Astrocyte (in vitro differentiated cells and primary cell): ENCODE measurements at regions not wholly inside any gene's neighbourhood (a gene's known extent, or its start where the extent isn't known, plus 50 kb on each side); places are given as distances from the start of the nearest gene placed in this dataset.

Experiments
- DNase-seq: peaks from one replicate; pipeline ENCODE4 v3.0.0-alpha.2; 2010; ENCODE audit warnings: low read depth
- FAIRE-seq: peaks from 2 replicates; lab custom pipeline; 2011; peaks lifted over from hg19 to GRCh38; lab: Jason Lieb, UNC
- H2AFZ ChIP-seq: 2 replicates; pipeline ENCODE4 v1.6.0; 2012; ENCODE audit warnings: low read depth, low read length, inconsistent platforms
- H3K27ac ChIP-seq: 2 replicates; pipeline ENCODE4 v1.5.1; 2011; ENCODE audit warnings: low read depth, low read length, inconsistent platforms
- H3K27me3 ChIP-seq: 2 replicates; pipeline ENCODE4 v1.6.0; 2011; ENCODE audit warnings: low read length, inconsistent platforms; ENCODE audit not compliant: insufficient read depth
- H3K36me3 ChIP-seq: 2 replicates; pipeline ENCODE4 v1.5.1; 2011; ENCODE audit warnings: low read length, inconsistent platforms; ENCODE audit not compliant: insufficient read depth
- H3K4me1 ChIP-seq: 2 replicates; pipeline ENCODE4 v1.5.1; 2011; ENCODE audit warnings: low read length, inconsistent platforms; ENCODE audit not compliant: insufficient read depth
- H3K4me2 ChIP-seq: 2 replicates; pipeline ENCODE4 v1.6.0; 2012; ENCODE audit warnings: low read length, inconsistent platforms
- H3K4me3 ChIP-seq: 2 replicates; pipeline ENCODE4 v1.5.1; 2011; ENCODE audit warnings: low read depth, mild to moderate bottlenecking, low read length, inconsistent platforms; ENCODE audit not compliant: insufficient read depth
- H3K79me2 ChIP-seq: 2 replicates; pipeline ENCODE4 v1.6.0; 2012; ENCODE audit warnings: mild to moderate bottlenecking, low read length, inconsistent platforms; ENCODE audit not compliant: insufficient read depth
- H3K9ac ChIP-seq: 2 replicates; pipeline ENCODE4 v1.6.0; 2012; ENCODE audit warnings: mild to moderate bottlenecking, low read length, inconsistent platforms
- H3K9me3 ChIP-seq: 2 replicates; pipeline ENCODE4 v1.5.1; 2012; ENCODE audit warnings: low read depth, mild to moderate bottlenecking, low read length, inconsistent platforms; ENCODE audit not compliant: insufficient read depth
- H4K20me1 ChIP-seq: 2 replicates; pipeline ENCODE4 v1.6.0; 2012; ENCODE audit warnings: low read length, inconsistent platforms; ENCODE audit not compliant: insufficient read depth
- H3K27ac Mint-ChIP-seq: one replicate; pipeline ENCODE4 v1.8.0; 2021; ENCODE audit warnings: mild to moderate bottlenecking, mixed read lengths; ENCODE audit not compliant: unreplicated experiment
- H3K27me3 Mint-ChIP-seq: one replicate; pipeline ENCODE4 v1.8.0; 2021; ENCODE audit warnings: low read depth, mixed read lengths; ENCODE audit not compliant: unreplicated experiment
- H3K36me3 Mint-ChIP-seq: one replicate; pipeline ENCODE4 v1.8.0; 2021; ENCODE audit warnings: low read depth, mixed read lengths; ENCODE audit not compliant: unreplicated experiment
- H3K4me1 Mint-ChIP-seq: one replicate; pipeline ENCODE4 v1.8.0; 2021; ENCODE audit warnings: low read depth, mixed read lengths; ENCODE audit not compliant: unreplicated experiment
- H3K4me3 Mint-ChIP-seq: one replicate; pipeline ENCODE4 v1.8.0; 2021; ENCODE audit warnings: mild to moderate bottlenecking, moderate library complexity, mixed read lengths; ENCODE audit not compliant: unreplicated experiment
- H3K9me3 Mint-ChIP-seq: one replicate; pipeline ENCODE4 v1.8.0; 2021; ENCODE audit warnings: mild to moderate bottlenecking, mixed read lengths; ENCODE audit not compliant: unreplicated experiment
- EZH2 ChIP-seq: IDR thresholded peaks from 2 replicates; pipeline ENCODE4 v1.6.1; 2012; ENCODE audit warnings: mild to moderate bottlenecking, low read length, inconsistent platforms; ENCODE audit not compliant: insufficient read depth
- TF ChIP-seq, protein P1 (sequence below): IDR thresholded peaks from 2 replicates; pipeline ENCODE4 v1.5.1; 2011; ENCODE audit warnings: low read depth, mild to moderate bottlenecking, inconsistent platforms, low read length, moderate library complexity; ENCODE audit not compliant: insufficient read depth

DNA sequence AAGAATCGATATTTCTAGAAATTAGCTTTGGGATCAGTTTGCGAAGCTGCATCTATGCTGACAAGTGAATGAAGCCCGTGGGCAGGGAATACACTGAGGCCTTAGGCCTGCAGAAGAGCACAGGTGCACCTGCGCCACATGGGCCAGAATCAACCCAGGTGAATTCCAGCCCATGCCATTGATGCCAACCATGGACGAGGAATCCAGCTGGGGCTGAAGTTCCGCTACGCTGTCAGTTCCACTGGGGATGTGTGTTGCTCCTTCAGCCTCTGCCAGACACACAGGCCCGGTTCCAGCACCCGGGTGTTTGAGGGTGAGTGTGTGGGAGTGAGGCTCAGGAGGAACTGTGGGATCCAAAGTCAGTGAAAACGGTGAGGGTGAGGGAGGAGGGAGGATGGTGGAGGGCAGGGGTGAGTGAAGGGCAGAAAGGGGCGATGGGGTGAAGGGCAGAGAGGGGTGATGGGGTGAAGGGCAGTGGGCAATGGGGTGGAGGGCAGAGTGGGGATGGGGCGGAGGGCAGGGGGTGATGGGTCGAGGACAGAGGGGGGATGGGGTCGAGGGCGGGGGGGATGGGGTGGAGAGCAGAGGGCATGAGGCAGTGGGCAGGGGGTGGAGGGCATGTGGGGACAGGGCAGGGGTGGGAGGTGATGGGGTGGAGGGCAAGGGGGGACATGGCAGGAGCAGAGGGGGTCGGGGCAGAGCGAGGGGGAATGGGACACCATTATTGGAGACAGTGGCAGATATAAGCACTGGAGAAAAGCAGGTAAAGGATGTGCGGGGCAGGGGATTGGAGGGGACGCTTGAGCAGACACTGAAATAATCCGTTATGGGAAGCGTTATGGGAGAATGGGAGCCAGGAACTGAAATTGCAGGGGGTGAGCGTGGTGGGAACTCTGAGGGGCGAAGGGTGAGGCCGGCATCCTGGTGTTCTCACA lies 931.6 kb downstream of the BRD1 start:
- Mint-ChIP-seq H3K36me3 (peaks cover 1% of the 10 kb centered on the region), H3K4me1 (peaks cover 2% of the 10 kb centered on the region), H3K27me3 (peaks cover 51% of the 10 kb centered on the region), H3K4me3 (no peak overlapping the region), H3K9me3 (no peaks in the 10 kb centered on the region), H3K27ac (no peak overlapping the region)
- Histone ChIP-seq H3K4me1 (no peaks in the 10 kb centered on the region), H2AFZ (no peak overlapping the region), H3K4me3 (no peak overlapping the region), H3K9me3 (peaks cover 4% of the 10 kb centered on the region), H4K20me1 (no peaks in the 10 kb centered on the region), H3K4me2 (no peak overlapping the region), H3K79me2 (no peaks in the 10 kb centered on the region), H3K9ac (no peak overlapping the region), H3K27ac (no peak overlapping the region), H3K27me3 (no peaks in the 10 kb centered on the region), H3K36me3 (no peaks in the 10 kb centered on the region)
- FAIRE-seq, result no peak
- TF ChIP-seq EZH2, result no peak
- TF ChIP-seq, protein P1, sequence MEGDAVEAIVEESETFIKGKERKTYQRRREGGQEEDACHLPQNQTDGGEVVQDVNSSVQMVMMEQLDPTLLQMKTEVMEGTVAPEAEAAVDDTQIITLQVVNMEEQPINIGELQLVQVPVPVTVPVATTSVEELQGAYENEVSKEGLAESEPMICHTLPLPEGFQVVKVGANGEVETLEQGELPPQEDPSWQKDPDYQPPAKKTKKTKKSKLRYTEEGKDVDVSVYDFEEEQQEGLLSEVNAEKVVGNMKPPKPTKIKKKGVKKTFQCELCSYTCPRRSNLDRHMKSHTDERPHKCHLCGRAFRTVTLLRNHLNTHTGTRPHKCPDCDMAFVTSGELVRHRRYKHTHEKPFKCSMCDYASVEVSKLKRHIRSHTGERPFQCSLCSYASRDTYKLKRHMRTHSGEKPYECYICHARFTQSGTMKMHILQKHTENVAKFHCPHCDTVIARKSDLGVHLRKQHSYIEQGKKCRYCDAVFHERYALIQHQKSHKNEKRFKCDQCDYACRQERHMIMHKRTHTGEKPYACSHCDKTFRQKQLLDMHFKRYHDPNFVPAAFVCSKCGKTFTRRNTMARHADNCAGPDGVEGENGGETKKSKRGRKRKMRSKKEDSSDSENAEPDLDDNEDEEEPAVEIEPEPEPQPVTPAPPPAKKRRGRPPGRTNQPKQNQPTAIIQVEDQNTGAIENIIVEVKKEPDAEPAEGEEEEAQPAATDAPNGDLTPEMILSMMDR, result no peak
- DNase-seq, result no peak

DNA sequence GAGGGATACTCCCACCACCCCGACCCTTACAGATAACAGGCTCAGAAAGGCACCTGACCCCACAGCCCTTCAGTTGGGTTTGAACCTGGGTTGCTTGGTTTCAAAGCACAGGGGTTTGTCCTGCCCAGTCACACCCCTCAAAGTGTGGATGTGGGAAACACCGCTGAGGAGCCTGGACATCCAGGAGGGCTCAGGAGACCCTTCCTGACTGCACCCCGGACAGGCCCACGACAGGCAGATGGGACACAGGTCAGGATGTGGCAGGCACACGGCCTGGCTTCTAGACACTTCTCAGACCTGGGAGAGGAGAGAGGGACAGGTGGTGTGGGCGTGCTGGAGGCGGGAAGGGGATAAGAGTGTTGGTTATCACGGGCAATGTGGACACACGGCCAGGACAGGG lies 932.3 kb downstream of the BRD1 start:
- Histone ChIP-seq H3K79me2 (no peaks in the 10 kb centered on the region), H3K27me3 (no peaks in the 10 kb centered on the region), H3K36me3 (no peaks in the 10 kb centered on the region), H2AFZ (no peak overlapping the region), H3K4me3 (no peak overlapping the region), H3K4me1 (no peaks in the 10 kb centered on the region), H3K9me3 (peaks cover 4% of the 10 kb centered on the region), H3K9ac (no peak overlapping the region), H3K27ac (no peak overlapping the region), H3K4me2 (no peak overlapping the region), H4K20me1 (no peaks in the 10 kb centered on the region)
- Mint-ChIP-seq H3K9me3 (no peaks in the 10 kb centered on the region), H3K36me3 (peaks cover 1% of the 10 kb centered on the region), H3K27ac (no peak overlapping the region), H3K4me3 (no peak overlapping the region), H3K4me1 (peaks cover 2% of the 10 kb centered on the region), H3K27me3 (peaks cover 55% of the 10 kb centered on the region)
- no peak for DNase-seq
- no peak for FAIRE-seq
- TF ChIP-seq, protein P1, result no peak
- no peak for TF ChIP-seq EZH2

DNA sequence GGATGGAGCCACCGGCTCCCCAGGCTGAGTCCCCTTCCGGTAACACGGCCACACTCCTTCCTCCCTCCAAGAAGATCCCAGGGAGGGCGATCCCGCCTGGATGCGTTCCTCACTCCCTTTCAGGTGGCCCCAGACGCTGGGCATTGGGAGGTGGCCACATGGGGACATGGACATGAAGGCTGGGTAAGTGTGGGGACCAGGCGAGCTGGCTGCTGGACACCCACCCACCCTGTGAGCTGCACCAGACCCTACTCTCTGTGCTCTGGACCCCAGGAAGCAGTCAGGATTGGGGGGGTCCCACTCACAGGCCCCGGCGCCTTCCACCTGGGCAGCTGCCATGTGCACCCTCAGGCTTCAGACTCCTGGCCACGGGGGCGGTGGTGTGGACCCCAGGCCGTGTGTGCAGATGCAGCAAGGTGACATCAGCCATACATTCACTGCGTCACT lies 932.8 kb downstream of the BRD1 start:
- no peak for FAIRE-seq
- H3K4me3 Mint-ChIP-seq, result no peak overlapping the region

More for the DNA sequence above, 932.8 kb downstream of the BRD1 start:
- Histone ChIP-seq H3K4me3 (no peak overlapping the region), H3K36me3 (no peaks in the 10 kb centered on the region), H3K9me3 (peaks cover 4% of the 10 kb centered on the region), H4K20me1 (no peaks in the 10 kb centered on the region), H3K9ac (no peak overlapping the region), H3K27me3 (no peaks in the 10 kb centered on the region), H3K4me2 (no peak overlapping the region), H2AFZ (no peak overlapping the region), H3K79me2 (no peaks in the 10 kb centered on the region), H3K4me1 (no peaks in the 10 kb centered on the region), H3K27ac (no peak overlapping the region)
- peaks cover 1% of the 10 kb centered on the region for H3K36me3 Mint-ChIP-seq
- DNase-seq, result no peak
- peaks cover 53% of the 10 kb centered on the region for H3K27me3 Mint-ChIP-seq
- TF ChIP-seq, protein P1, result no peak
- TF ChIP-seq EZH2, result no peak
- H3K27ac Mint-ChIP-seq, result no peak overlapping the region
- no peaks in the 10 kb centered on the region for H3K9me3 Mint-ChIP-seq
- H3K4me1 Mint-ChIP-seq, result peaks cover 2% of the 10 kb centered on the region
